GM19023 (cell line): ENCODE measurements at regions not wholly inside any gene's neighbourhood (a gene's known extent, or its start where the extent isn't known, plus 50 kb on each side); places are given as distances from the start of the nearest gene placed in this dataset.

Experiments used
- ATAC-seq: cut with Tn5 transposase; IDR thresholded peaks from one replicate; pipeline ENCODE4 v1.9.1; 2021; ENCODE audit warnings: mild to moderate bottlenecking, moderate library complexity; ENCODE audit not compliant: unreplicated experiment

DNA sequence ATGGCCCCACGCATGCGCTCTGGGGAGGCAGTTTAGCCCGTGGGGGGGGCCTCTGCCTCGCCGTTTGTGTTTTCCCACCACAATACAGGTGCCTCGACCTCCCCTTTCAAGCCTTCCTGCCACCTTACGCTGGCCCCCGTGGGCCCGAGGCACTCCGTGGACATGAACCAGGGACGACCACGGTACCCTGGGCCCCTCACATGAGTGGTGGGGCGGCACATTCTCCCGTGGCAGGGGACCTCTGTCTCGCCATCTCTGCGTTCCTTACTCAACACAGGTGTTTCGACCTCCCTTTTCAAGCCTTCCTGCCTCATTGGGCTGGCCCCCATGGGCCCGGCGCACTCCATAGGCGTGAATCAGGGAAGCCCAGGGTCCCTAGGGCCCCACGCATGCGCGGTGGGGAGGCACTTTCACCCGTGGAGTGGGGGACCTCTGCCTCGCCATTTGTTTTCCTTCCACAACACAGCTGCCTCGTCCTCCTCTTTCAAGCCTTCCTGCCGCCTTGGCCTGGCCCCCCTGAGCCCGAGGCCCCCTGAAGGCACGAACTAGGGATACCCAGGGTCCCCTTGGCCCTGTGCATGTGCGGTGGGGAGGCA lies 339.5 kb downstream of the ALG10 start:
- no peak for ATAC-seq

DNA sequence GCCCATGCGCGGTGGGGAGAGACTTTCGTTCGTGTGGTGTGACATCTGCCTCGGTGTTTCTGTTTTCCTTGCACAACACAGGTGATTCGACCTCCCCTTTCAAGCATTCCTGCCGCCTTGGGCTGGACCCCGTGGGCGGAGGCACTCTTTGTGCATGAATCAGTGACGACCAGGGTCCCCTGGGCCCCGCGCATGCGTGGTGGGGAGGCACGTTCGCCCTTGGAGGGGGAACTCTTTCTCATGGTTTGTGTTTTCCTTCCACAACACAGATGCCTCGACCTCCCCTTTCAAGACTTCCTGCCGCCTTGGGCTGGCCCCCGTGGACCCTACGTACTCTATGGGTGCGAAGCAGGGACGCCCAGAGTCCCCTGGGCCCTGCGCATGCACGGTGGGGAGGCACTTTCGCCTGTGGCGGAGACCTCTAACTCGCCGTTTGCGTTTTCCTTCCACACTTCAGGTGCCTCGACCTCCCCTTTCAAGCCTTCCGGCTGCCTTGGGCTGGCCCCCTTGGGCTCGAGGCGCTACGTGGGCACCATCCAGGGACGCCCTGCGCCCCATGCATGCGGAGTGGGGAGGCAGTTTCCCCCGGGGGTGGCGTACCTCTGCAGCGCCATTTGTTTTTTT lies 340.9 kb downstream of the ALG10 start:
- ATAC-seq, result no peak

DNA sequence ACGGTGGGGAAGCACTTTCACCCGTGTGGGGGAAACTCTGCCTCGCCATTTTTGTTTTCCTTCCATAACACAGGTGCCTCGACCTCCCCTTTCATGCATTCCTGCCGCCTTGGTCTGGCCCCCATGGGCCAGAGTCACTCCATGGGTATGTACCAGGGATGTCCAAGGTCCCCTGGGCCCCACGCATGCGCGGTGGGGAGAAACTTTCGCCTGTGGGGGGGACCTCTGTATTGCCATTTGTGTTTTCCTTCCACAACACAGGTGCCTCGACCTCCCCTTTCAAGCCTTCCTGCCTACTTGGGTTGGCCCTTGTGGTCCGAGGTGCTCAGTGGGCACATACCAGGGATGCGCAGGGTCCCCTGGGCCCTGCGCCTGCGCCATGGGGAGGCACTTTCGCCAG lies 345.8 kb downstream of the ALG10 start:
- no peak for ATAC-seq

DNA sequence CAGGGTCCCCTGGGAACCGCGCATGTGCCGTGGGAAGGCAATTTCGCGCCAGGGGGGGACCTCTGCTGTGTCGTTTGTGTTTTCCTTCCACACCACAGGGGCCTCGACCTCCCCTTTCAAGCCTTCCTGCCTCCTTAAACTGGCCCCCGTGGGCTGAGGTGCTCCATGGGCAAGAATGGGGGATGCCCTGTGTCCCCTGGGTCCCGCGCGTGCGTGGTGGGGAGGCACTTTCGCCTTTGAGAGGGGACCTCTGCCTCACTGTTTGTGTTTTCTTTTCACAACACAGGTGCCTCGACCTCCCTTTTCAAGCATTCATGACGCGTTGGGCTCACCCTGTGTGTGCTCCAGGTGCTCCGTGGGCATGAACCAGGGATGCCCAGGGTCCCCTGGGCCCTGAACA lies 348.8 kb downstream of the ALG10 start:
- no peak for ATAC-seq

DNA sequence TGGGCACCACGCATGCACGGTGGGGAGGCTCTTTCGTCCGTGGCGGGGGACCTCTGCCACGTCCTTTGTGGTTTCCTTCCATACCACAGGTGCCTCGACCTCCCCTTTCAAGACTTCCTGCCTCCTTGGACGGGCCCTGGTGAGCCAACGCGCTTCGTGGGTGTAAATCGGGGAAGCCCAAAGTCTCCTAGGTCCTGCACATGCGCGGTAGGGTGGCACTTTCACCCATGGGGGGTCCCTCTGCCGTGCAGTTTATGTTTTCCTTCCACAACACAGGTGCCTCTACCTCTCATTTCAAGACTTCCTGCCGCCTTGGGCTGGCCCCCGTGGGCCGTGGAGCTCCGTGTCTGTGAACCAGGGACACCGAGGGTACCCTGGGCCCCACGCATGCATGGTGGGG lies 349.7 kb downstream of the ALG10 start:
- no peak for ATAC-seq

DNA sequence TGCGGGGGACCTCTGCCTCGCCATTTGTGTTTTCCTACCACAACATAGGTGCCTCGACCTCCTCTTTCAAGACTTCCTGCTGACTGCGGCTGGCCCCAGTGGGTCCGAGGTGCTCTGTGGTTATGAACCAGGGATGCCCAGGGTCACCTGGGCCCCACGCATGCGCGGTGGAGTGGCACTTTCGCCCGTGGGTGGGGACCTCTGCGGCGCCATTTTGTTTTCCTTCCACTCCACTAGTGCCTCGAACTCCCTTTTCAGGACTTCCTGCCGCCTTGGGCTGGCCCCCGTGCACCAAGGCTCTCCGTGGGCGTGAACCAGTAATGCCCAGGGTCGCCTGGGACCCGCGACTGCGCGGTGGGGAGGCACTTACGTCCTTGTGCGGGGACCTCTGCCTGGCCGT lies 351.6 kb downstream of the ALG10 start:
- no peak for ATAC-seq

DNA sequence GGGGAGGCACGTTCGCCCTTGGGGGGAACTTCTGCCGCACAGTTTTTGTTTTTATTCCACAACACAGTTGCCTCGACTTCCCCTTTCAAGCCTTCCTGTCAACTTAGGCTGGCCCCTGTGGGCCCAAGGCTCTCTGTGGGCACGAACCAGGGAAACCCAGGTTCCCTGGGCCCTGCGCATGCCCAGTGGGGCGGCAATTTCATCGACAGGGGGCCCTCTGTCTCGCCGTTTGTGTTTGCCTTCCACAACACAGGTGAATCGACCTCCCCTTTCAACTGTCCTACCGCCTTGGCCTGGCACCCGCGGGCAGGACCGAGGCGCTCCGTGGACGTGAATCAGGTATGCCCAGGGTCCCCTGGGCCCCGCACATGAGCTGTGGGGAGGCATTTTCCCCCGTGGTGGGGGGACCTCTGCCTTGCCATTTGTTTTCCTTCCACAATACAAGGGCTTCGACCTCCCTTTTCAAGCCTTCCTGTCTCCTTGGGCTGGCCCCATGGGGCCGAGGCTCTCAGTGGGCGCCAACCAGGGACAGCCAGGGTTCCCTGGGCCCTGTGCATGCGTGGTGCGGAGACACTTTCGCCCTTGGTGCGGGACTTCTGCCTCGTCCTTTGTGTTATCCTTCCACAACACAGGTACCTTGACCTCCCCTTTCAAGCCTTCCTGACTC lies 354.0 kb downstream of the ALG10 start:
- ATAC-seq, result no peak

DNA sequence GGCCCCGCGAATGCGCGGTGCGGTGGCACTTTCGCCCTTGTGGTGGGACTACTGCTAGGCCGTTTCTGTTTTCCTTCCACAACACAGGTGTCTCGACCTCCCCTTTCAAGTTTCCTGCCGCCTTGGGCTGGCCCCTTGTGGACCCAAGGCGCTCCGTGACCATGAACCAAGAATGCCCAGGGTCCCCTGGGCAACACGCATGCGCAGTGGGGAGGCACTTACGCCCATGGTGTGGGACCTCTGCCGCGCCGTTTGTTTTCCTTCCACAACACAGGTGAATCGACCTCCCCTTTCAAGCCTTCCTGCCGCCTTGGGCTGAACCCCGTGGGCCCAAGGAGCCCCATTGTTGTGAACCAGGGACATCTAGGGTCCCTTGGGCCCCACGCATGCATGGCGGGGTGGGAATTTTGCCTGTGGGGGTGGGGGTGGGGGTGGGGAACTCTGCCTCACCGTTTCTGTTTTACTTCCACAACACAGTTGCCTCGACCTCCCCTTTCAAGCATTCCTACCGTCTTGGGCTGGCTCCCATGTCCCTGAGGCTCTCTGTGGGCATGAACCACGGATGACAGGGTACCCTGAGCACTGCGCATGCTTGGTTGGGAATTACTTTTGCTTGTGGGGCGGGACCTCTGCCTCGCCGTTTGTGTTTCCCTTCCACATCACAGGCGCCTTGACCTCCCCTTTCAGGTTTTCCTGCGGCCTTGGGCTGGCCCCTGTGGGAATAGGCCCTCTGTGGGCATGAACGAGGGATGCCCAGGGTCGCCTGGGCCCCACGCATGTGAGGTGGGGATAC lies 355.1 kb downstream of the ALG10 start:
- no peak for ATAC-seq

DNA sequence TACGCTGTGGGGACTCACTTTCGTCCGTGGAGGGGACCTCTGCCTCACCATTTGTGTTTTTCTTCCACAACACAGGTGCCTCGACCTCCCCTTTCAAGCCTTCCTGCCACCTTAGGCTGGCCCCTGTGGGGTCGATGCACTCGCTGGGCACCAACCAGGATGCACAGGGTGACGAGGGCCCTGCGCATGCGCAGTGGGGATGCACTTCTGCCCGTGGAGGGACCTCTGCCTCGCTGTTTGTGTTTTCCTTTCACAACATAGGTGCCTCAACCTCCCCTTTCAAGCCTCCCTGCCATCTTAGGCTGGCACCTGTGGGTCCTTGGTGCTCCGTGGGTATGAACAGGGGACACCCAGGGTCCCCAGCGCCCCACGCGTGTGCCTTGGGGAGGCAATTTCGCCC lies 356.8 kb downstream of the ALG10 start:
- ATAC-seq, result no peak

DNA sequence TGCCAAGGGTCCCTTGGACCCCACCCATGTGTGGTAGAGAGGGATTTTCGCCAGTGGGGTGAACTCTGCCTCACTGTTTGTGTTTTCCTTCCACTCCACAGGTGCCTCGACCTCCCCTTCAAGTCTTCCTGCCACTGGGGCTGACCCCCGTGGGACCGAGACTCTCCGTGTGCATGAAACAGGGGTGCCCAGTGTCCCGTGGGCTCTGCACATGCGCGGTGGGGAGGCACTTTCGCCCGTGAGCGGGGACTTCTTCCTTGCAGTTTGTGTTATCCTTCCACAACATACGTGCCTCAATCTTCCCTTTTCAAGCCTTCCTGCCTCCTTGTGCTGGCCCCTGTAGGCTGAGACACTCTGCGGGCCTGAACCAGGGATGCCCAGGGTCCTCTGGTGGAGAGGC lies 362.4 kb downstream of the ALG10 start:
- no peak for ATAC-seq

DNA sequence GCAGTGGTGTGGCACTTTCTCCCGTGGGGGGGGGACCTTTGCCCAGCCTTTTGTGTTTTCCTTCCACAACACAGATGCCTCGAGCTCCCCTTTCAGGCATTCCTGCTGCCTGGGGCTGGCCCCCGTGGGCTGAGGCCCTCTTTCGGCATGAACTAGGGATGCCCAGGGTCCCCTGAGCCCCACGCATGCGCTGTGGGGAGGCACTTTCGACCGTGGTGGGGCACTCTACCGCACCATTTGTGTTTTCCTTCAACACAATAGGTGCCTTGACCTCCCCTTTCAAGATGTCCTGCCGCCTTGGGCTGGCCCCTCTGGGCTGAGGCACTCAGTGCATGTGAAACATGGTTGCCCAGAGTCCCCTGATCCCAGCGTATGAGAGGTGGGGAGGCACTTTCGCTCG lies 363.7 kb downstream of the ALG10 start:
- no peak for ATAC-seq

DNA sequence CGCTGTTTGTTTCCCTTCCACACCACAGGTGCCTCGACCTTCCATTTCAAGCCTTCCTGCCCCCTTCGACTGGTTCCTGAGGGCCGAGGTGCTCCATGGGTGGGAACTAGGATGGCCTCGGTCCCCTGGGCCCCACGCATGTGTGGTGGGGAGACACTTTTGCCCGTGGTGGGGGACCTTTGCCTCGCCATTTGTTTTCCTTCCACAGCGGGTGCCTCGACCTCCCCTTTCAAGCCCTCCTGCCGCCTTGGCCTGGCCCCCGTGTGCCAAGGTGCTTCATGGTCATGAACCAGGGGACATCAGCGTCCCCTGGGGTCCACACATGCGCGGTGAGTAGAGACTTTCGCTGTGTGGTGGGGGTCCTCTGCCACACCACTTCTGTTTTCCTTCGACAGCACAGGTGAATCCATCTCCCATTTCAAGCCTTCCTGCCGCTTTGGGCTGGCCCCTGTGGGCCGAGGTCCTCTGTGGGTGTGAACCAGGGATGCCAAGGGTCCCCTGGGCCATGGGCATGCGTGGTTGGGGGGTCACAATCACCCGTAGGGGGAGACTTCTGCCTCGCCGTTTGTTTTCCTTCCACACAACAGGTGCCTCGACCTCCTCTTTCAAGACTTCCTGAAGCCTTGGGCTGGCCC lies 364.4 kb downstream of the ALG10 start:
- ATAC-seq, result no peak

DNA sequence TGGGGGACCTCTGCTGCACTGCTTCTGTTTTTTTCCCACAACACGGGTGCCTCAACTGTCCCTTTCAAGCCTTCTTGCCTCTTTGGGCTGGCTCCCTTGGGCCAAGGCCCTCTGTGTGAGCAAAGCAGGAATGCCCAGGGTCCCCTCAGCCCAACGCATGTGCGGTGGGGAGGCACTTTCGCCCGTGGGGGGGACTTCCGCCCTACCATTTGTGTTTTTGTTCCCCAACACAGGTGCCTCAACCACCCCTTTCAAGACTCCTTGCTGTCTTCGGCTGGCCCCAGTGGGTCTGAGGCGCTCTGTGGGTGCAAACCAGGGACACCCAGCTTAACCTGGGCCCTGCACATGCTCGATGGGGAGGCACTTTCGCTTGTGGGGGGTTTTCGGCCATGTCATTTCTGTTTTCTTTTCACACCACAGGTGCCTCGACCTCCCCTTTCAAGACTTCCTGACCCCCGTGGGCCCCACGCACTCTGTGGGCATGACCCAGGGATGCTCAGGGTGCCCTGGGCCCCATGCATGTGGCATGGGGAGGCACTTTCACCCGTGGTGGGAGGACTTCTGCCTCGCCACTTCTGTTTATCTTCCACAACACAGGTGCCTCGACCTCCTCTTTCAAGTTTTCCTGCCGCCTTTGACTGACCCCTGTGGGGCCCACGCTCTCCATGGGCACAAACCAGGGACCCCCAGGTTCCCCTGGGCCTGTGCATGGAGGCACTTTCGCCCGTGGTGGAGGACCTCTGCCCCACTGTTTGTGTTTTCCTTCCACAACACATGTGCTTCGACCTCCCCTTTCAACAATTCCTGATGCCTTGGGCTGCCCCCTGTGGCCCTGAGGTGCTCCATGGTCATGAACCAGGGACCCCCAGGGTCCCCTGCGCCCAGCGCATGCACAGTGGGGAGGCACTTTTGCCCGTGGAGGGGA lies 365.7 kb downstream of the ALG10 start:
- no peak for ATAC-seq

DNA sequence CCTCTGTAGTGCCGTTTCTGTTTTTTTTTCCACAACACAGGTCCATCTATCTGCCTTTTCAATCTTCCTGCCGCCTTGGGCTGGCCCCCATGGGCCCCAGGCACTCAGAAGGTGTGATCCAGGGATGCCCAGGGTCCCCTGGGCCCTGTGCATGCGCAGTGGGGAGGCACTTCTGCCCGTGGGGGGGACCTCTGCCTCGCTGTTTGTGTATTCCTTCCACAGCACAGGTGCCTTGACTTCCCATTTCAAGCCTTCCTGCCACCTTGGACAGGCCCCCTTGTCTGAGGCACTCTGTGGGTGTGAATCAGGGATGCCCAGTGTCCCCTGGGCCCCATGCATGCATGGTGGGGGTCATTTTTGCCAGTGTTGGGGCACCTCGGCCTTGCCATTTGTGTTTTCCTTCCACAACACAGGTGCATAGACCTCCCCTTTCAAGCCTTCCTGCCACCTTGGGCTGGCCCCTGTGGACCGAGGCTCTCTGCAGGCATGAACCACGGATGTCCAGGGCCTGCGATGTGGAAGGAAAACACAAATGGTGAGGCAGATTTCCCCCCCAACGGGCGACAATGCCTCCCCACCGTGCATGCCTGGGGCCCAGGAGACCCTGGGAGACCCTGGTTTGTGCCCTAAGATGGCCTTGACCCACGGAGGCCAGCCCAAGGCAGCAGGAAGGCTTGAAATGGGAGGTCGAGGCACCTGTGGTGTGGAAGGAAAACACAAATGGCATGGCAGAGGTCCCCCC lies 366.5 kb downstream of the ALG10 start:
- ATAC-seq, result no peak

DNA sequence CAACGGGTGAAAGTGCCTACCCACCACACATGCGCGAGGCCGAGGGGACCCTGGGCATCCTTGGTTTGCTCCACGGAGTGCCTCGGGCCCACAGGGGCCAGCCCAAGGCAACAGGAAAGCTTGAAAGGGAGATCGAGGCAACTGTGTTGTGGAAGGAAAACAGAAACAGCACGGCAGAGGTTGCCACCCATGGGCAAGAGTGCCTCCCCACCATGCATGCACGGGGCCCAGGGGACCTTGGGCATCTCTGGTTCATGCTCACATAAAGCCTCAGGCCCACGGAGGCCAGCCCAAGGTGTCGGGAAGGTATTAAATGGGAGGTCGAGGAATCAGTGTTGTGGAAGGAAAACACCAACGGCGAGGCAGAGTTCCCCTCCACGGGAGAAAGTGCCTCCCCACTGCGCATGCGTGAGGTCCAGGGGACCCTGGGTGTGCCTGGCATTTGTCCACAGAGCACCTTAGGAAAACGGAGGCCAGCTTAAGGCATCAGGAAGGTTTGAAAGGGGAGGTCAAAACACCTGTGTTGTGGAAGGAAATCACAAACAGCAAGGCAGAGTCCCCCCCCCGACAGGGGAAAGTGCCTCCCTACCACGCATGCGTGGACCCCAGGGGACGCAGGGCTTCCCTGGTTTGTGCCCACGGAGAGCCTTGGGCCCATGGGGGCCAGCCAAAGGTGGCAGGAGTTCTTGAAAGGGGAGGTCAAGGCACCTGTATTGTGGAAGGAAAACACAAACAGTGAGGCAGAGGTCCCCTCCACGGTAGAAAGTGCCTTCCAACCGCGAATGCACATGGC lies 367.3 kb downstream of the ALG10 start:
- no peak for ATAC-seq

DNA sequence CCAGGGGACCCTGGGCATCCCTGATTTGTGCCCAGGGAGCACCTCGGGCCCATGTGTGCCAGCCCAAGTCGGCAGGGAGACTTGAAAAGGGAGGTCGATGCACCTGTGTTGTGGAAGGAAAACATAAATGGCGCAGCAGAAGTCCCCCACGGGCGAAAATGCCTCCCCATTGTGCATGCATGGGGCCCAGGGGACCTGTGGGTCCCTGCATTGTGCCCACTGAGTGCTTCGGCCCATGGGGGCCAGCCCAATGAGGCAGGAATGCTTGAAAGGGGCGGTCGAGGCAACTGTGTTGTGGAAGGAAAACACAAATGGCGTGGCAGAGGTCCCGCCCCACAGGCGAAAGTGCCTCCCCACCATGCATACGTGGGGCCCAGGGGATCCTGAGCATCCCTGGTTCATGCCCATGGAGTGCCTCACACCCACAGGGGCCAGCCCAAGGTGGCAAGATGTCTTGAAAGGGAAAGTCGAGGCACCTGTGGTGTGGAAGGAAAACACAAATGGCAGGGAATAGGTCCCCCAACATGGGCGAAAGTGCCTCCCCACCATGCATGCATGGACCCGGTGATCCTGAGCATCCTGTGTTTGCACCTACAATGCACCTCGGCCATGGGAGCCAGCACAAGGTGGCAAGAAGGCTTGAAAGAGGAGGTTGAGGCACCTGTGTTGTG lies 368.0 kb downstream of the ALG10 start:
- no peak for ATAC-seq

DNA sequence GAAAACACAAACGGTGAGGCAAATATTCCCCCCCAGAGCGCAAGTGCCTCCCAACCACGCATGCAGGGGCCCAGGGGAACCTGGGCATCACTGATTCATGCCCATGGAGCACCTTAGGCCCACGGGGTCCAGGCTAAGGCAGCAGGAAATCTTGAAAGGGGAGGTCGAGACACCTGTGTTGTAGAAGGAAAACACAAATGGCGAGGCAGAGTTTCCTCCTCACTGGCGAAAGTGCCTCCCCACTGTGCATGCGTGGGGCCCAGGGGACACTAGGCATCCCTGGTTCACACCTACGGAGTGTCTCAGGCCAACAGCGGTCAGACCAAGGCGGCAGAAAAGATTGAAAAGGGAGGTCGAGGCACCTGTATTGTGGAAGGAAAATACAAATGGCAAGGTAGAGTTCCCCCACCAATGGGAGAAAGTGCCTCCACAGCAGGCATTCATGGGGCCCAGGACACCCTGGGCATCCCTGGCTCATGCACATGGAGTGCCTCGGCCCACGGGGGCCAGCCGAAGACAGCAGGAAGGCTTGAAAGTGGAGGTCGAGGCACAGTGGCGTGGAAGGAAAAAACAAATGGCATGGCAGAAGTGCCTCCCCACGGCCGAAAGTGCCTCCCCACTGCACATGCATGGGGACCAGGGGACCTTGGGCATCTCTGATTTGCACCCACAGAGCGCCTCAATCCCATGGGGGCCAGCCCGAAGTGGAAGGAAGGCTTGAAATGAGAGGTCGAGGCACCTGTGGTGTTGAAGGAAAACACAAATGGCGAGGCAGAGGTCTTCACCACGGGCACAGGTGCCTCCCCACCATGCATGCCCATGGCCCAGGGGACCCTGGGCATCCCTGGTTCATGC lies 368.8 kb downstream of the ALG10 start:
- no peak for ATAC-seq
